DND-41 (cell line): ENCODE measurements at regions not wholly inside any gene's neighbourhood (a gene's known extent, or its start where the extent isn't known, plus 50 kb on each side); places are given as distances from the start of the nearest gene placed in this dataset.

Experiments used
- EZH2 ChIP-seq: IDR thresholded peaks from 3 replicates; pipeline ENCODE4 v1.6.1; 2012; ENCODE audit warnings: borderline replicate concordance, low read depth, mild to moderate bottlenecking, moderate library complexity, low read length, inconsistent platforms; ENCODE audit not compliant: severe bottlenecking
- TF ChIP-seq, protein P1 (sequence below): IDR thresholded peaks from 2 replicates; pipeline ENCODE4 v1.5.1; 2012; ENCODE audit warnings: borderline replicate concordance, low read length, moderate library complexity, mild to moderate bottlenecking; ENCODE audit not compliant: poor library complexity, severe bottlenecking; ENCODE audit errors: extremely low read depth

DNA sequence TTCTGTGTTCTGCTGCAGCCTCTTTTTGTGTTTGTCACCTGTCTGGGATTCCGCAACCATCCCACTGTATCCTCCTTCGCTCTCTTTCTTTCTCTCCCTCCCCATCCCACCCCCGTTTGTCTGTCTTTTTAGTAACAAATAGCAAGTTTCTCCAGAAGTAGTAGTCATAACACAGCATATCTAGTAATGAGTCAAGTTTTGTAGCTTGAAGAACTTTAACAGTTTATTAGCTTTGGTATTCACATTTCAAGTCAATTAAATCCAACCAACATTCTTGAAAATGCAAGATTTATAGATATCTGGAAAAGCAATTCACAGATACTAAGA is 154.1 kb upstream of the MTPN start:
- TF ChIP-seq, protein P1, sequence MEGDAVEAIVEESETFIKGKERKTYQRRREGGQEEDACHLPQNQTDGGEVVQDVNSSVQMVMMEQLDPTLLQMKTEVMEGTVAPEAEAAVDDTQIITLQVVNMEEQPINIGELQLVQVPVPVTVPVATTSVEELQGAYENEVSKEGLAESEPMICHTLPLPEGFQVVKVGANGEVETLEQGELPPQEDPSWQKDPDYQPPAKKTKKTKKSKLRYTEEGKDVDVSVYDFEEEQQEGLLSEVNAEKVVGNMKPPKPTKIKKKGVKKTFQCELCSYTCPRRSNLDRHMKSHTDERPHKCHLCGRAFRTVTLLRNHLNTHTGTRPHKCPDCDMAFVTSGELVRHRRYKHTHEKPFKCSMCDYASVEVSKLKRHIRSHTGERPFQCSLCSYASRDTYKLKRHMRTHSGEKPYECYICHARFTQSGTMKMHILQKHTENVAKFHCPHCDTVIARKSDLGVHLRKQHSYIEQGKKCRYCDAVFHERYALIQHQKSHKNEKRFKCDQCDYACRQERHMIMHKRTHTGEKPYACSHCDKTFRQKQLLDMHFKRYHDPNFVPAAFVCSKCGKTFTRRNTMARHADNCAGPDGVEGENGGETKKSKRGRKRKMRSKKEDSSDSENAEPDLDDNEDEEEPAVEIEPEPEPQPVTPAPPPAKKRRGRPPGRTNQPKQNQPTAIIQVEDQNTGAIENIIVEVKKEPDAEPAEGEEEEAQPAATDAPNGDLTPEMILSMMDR, result no peak
- TF ChIP-seq EZH2, result no peak
